Pulmonary artery endothelial cell (primary cell): ENCODE measurements at regions not wholly inside any gene's neighbourhood (a gene's known extent, or its start where the extent isn't known, plus 50 kb on each side); places are given as distances from the start of the nearest gene placed in this dataset.
"Not testable (repeated sequence)": the region's sequence is repeated elsewhere in the genome, so short reads cannot be mapped to it uniquely, and the experiment has no call there.

Source experiments
- DNase-seq: peaks from one replicate; pipeline ENCODE4 v3.0.0-alpha.2; 2011; ENCODE audit warnings: low read depth, low spot score

DNA sequence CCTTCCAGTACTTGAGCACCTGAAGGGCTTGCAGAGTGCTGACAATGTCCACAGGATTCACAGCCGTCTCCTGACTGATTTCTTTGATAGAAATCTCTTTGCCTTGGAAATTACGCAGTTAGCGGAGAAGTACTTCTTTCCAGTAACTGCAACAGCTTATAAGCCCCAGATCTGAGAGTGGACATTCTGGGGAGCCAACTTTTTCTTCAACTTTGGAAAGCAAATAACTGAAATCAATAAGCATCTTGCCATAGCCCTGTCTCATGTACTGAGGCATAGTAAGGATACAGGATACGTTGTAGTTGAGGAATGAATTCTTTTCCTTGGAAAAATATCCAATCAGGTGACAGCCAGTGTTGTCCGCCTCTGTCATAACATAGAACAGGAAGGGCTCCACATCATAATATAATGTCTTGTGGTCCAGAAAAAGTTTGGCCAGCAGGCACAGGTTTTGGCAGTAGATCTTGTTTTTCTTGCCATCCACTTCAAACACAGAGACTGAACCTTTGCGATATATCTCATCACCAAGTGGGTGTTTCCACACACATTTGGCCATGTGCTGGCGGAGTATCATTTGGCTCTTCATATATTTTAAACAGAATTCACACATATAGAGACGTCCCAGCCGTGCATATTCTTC, 711.1 kb upstream of the DIAPH2 start:
- DNase-seq, result not testable (repeated sequence)

DNA sequence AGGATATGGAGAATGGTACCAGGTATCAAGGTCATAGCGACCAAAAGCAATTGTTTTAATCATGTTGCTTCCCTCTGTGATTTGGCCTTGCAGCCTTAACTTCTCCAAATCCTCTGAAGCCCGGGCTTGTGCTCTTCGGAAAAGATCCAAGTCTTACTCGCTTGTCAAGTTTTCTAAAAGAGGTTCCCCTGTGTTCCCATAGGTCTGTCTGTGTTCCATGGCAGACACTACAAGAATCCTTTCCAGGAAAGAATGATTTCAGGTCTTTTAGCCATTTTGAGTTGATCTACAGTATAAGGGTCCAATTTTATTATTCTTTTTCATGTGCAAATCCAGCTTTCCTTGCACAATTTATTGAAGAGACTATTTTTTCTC, 710.6 kb upstream of the DIAPH2 start:
- DNase-seq, result no peak

DNA sequence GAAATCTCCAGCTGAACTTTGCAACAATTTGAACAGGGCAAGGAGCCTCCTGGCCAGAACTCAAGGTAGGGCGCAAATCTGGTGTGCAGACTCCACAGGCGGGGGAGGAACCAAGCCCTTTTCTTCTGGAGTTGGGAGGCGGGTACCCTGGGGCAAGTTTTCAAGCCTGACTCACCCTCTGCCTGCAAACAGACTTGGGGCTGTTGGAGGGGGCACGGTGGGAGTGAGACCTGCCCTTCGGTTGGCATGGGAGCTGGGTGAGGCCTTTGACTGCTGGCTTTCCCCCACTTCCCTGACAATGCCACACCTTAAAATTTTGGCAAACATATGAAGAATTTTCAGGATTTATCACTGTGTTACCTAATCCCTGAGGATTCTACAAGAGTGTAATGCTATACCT, 709.8 kb upstream of the DIAPH2 start:
- DNase-seq, result no peak

DNA sequence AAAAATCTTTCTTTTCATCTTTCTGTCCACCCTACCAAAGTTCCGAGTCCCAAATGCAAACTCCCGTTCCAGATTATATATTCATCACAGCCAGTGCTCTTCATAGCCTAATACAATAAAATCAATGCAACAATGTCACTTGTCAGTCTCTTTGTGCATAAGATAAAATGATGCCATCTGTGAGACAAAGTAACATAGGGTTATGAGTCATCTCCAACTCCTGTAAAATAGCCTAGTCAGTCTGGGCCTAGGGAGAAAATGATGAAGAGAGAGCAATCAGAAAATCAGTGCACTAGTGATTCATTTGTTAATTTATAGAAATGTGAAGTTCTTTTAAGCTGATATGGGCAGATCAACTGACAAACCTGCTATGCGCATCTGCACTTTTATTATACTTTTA, 689.1 kb upstream of the DIAPH2 start:
- DNase-seq, result no peak

DNA sequence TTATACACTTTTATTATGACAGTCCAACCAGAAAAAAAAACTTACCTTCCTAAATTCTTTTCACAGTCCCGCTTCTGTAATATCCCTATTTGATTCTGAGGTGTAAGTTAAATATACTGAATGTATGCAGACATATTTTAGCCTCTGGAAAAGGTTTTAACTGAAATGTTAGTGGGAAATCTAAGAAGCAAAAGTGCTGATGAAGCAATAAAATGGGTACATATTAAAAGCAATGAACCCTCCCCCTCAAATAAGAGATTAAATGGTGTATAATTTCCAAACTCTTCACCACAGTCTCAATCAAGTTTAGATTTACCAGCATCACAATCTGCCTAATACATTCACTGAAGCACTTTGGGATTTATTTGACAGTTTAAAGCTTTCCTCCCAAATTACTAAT, 688.3 kb upstream of the DIAPH2 start:
- DNase-seq, result no peak

DNA sequence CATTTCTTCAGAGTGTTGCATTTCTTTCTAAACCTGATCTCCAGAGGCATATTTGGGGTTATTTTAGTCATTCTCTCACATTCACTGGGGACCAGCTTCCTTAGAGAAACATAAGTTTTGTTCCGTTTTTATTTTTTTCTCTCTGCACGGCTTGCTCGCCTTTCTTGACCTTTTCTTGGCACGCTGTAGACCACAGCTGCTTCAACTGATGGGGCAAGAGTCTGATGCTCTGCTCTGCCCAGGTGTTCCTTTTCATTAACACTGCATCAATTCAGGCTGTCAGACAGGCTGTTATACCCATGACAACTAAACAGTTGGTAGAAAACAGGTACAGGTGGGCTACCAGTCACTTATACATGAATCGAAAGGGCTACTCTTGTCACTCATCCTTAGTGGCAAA, 682.2 kb upstream of the DIAPH2 start:
- no peak for DNase-seq

DNA sequence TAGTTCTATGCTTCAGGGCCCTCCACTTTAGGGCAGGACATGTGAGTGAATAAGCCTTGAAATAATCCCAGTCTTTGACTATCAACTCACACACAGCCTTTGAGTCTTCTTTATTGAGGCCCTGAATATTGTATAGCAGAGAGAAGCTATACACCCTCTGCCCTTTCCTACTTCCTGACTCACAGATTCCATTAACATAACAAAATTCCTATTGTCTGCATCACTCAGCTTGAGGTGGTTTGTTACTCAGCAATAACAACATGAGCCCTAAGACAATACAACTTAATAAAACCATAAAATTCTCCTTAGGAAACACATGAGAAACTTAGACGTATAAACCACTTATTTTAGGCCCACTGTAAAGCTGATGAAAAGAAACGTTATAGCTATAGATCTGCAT, 680.3 kb upstream of the DIAPH2 start:
- peak; percentile 11 for DNase-seq

DNA sequence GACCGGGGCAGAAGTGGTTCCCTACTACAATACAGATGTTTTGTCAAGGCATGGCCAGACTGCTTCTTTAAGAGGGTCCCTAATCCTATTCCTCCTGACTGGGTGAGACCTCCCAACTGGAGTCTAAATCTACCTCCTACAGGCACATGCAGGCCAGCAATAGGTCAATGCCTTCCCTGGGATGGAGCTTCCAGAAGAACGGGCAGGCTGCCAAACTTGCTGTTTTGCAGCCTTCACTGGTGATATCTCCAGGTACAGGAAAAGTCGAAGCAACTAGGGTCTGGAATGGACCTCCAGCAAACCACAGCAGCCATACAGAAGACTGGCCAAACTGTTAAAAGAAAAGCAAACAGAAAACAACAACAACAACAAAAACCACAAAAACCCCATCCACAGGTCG, 678.4 kb upstream of the DIAPH2 start:
- no peak for DNase-seq

DNA sequence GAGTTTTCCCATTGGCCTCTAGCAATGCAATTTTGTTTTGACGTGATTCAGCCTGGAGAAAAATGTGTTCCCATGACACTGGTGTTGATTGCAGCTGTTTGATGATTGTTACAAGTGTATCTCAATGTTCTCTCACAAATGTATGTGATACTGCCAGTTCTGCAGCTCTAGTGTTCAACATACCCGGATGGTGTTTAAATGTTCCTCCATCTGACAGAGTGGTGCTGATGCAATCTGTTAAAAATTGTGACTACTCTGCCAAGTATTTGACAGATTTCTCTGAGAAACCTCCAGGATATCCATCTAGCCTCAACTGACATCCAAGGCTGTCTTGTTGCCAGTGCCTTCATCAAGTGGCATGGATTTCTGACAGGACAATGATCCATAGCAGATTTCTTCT, 657.2 kb upstream of the DIAPH2 start:
- no peak for DNase-seq

DNA sequence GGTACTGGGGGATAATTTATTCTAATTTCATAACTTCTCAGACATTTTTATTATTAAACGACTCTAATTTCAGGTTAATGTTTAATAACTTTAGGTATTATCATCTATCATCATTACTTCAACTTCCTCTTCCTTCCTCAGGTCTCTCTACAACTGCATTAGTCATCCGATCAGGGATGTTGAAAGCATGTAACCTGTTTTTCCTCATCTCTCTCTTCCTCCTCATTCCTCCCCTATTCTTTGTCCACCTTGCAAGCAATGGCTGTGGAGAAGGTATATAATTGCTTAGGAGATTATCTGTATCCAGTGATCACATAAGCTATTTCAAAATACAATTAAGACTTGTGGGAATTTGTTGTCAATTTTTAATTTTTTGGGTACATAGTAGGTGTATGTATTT, 632.6 kb upstream of the DIAPH2 start:
- DNase-seq, result no peak

DNA sequence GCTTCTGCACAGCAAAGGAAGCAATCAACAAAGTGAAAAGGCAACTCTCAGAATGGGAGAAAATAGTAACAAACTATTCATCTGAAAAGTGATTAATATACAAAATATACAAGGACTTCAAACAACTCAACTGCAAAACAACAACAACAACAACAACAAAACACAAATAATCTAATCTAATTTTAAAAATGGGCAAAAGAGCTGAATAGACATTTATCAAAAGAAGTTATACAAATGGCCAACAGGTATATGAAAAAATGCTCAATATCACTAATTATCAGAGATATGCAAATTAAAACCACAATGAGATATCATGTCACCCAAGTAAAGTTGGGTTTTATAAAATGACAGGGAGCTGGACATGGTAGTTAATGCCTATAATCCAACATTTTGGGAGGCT, 602.8 kb upstream of the DIAPH2 start:
- DNase-seq, result no peak

DNA sequence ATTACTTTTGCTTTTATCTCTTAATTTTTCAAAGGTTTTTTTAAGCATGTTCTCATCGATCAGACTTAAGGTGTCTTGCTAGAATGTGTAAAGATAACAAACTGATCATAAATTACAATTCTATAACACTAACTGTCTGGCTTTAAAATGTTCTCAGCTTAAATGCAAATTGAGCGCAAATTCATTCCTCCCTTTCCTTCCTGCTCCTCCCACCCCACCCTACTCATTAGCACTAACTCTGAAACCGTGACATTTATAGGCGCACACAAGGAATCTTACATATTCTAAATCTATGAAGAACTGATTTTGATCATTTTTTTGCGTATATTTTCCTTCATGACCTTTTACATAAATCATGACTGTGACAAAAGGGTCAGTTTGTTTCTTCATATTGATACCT, 590.0 kb upstream of the DIAPH2 start:
- no peak for DNase-seq

DNA sequence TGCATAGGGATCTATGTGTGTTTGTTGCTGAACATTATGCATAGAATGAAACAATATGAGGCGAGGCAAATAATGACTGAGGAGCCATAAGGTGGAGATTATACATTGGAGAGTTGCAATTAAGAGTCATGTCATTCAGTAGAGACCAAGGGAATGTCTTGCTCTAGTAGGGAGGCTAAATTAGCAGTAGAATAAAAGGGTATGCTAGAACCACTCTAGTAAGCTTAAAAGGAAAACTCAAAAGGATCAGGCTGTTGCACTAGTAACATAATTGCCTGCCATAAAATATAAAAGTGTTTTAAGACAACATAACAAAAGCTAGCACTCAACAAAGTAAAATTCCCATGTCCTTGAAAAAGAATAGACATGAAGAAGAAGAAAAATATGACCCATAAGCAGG, 586.2 kb upstream of the DIAPH2 start:
- DNase-seq, result no peak

DNA sequence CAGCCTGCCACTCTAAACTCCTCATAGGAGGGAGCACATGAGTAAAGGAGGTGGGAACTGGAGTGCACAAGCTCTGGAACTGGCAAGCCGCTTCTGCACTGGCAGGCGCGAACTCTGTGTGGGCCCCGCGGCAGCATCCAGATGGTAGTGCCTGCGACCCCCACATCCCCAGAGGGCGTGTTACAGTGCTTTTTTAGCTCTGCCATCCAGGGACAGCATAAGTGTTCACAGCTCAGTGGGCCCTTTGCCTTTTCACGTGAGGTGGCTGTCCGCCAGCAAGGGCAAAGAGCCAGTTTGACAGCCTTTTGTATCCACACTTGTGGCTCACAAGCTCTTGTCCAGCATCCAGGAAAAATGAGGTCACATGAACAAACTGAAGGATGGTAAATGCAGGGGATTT, 581.6 kb upstream of the DIAPH2 start:
- DNase-seq, result no peak

DNA sequence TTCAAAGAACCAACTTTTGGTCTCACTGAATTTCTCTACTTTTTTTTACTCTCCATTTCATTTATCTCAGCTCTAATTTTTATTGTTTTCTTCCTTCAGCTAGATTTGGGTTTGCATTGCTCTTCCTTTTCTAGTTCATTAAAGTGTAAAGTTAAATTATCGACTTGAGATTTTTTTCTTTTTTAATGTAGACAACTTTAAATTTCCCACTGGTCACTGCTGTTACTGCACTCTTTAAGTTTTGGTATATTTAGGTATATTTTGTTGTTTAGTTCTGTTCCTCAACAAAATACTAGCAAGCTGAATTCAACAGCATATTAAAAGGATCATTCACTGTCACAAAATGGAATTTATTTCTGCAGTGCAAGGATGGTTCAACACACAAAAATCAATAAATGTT, 572.0 kb upstream of the DIAPH2 start:
- DNase-seq, result no peak

DNA sequence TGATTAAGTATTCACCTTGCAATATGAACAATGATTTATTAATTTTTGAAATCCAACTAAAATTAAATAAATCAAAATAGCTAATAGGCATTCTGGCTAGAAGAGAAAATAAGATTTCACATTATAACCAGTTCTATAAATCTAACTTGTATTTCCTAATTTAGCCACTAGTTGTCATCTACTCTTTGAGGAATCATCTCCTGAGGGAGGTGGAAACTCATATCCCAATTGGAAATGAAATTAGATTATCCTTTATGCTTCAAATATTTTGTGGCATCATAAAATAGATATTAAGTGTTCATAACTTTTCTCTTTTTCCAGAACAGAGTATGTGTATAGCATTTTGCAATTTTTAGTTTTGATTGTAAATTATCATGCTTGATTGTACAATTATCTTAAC, 558.5 kb upstream of the DIAPH2 start:
- no peak for DNase-seq

DNA sequence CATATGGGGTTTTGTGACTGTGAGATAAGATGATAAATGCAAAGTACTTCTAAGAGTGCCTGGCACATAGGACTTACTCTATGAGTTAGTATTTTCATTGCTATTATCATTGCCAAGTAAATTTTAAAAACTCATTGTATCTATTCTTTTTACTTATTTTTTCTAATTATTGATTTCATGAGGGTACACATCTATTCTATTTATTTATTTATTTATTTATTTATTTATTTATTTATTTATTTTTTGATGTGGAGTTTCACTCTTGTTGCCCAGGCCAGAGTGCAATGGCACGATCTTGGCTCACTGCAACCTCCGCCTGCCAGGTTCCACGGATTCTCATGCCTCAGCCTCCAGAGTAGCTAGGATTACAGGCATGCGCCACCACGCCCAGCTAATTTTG, 556.6 kb upstream of the DIAPH2 start:
- DNase-seq, result not testable (repeated sequence)

DNA sequence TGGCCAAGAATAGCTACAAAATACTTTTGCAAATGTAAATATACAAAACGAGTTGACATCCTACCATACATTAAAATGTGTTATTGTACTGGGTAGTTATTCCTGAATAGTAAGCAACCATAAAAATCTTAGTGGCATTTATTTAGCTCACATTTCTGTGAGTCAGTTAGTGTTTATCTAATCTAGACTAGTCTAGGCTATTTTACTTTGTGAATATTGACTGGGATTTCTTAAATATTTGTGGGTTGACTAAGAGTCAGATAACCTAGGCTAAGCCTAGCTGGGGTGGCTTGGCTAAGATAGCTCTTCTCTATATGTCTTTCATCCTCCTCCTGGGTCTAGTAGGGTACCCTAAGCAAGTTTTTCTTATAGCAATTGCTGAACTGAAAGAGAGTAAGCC, 543.8 kb upstream of the DIAPH2 start:
- no peak for DNase-seq

DNA sequence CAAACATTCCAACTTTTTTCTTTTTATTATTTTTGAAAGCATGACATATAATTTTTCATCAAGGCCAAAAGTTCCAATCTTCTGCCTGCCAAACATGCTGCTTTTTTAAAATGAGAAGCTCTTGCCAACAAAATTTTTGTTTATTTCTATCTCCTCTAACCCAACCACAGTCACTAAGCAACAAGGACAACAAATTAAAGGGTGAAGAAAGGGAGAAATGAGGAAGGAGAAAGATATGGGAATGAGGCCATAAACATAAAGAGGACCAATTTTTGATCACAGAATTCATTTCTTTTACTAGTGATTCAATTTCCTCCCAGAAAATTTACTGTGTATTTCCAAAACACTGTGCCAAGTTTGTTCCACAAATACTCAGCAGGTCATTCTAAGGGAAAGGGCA, 537.0 kb upstream of the DIAPH2 start:
- DNase-seq, result no peak

DNA sequence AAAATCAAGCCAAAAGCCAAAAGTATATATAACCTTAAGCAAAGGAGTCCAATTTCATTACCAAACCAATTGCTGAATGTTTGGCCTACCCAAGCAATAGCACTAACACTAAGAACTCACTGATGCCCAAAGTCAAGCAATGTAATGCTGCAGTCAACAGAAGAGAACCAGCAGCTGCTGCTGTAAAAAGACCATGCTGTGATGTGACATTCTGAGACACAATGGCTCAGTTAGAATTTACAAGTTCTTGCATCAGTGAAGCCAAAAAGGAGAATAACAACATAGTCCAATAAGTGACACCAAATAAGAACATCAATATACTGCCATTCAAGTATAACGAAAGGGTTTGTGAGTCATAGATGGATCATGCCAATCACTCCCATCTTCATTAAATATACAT, 514.0 kb upstream of the DIAPH2 start:
- no peak for DNase-seq

DNA sequence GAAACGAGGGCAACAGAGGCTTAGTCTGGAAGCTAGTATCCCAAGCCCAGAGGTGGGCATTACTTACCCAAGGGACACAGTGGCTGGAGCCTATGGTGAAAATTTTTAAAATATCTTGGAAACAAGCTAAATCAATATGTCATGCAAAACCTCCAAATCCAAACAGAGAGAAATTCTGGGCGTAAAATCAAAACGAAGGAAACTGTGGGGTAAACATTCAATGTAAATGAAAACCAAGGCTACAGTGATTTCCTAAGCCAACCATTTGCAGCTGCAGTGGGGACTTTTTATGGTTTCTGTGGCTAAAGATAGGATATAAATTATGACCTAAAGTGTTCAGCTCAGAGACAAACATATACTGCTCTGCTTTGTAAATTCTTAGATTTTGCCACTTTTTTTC, 507.7 kb upstream of the DIAPH2 start:
- DNase-seq, result no peak

DNA sequence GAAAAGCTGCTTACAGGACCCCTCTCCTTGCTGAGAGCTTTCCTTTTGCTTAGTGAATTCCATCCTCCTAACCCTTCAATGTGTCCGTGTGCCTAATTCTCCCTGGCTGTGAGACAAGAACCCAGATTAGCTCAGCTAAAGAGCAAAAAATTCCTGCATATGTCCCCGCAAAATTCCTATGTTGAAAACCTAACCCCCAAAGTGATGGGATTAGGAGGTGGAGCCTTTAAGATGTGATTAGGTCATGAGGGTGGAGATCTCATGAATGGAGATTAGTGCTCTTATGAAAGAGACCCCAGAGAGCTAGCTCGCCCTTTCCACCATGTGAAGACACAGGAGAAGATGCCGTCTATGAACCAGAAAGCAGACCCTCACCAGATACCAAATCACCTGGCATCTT, 503.0 kb upstream of the DIAPH2 start:
- DNase-seq, result no peak

DNA sequence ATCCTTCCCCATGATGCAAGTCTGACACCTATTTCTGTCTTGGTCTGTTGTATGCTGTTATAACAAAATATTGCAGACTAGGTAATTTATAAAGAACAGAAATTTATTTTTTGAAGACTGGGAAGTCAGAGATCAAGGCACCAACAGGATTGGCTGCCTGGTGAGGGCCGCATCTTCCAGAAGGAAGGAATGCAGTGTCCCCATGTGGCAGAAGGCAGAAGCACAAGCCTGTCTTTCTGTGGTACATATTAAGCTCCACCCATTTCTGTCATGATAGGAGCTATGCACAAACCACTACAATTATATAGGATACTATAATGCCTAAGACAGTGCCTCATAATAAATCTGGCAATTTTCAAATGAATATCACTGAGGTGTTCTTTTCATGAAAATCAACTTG, 502.3 kb upstream of the DIAPH2 start:
- DNase-seq, result no peak

DNA sequence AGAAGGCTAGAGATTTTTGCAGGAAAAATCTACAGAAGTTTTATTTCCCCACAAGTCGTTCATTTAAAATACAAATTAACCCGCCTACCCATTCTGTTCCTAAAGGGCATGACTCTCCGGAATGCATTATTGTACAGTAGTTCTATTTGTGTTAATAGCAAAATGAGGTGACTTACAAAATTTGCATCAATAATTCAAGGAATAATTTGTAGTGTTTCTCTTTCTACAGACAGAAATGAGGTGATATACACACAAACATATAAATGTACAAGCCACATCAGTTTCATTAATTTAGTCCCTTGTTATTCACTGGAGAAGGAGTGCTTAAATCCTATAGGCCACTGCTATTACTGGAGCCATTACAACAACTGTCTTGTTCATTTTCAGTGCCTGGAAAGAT, 501.3 kb upstream of the DIAPH2 start:
- DNase-seq, result no peak
